ENCODE measurements at regions not wholly inside any gene's neighbourhood (a gene's known extent, or its start where the extent isn't known, plus 50 kb on each side); places are given as distances from the start of the nearest gene placed in this dataset.

GRCh38 chr3:153260681-153261080 lies 98.7 kb downstream of the RAP2B start:
- no CpG with 5 or more reads among the region's 1 CpG for WGBS (ENCODE audit: insufficient coverage)
- ATAC-seq (ENCODE audit: low read depth) (no peak), DNase-seq (no peak)
- Histone ChIP-seq H3K36me3 (replicated peaks in 1 of 2; ENCODE audit: control extremely low read depth in 1 of 2, control insufficient read depth in 1 of 2, extremely low read depth in 1 of 2, insufficient read depth in 2 of 2, low read length in 1 of 2) (no peaks in the 10 kb centered on the region), H3K4me1 (ENCODE audit: control insufficient read depth in 2 of 2, insufficient read depth in 2 of 2, low read length in 2 of 2) (no peaks in the 10 kb centered on the region), H3K4me2 (replicated peaks; ENCODE audit: low read depth, low read length, poor library complexity, severe bottlenecking) (no peak overlapping the region), H3K9ac (ENCODE audit: low read length) (no peak overlapping the region), H4K20me1 (ENCODE audit: control insufficient read depth, insufficient read depth, low read length, poor library complexity, severe bottlenecking) (no peaks in the 10 kb centered on the region), H3K9me3 (ENCODE audit: control extremely low read depth in 1 of 3, control insufficient read depth in 2 of 3, insufficient read depth in 1 of 3, low read length in 2 of 3) (no peaks in the 10 kb centered on the region), H3K27me3 (replicated peaks in 1 of 4; ENCODE audit: control extremely low read depth in 1 of 4, control insufficient read depth in 3 of 4, insufficient read depth in 4 of 4, low read length in 3 of 4) (no peaks in the 10 kb centered on the region), H2AFZ (ENCODE audit: insufficient read depth, low read depth, low read length, poor library complexity, severe bottlenecking) (no peak overlapping the region), H3K27ac (ENCODE audit: low read length in 2 of 2) (no peak overlapping the region), H3K79me2 (ENCODE audit: control insufficient read depth, insufficient read depth, low read length) (no peaks in the 10 kb centered on the region), H3K4me3 (ENCODE audit: control extremely low read depth in 1 of 5, extremely low read depth in 1 of 5, insufficient read depth in 1 of 5, low read depth in 2 of 5, low read length in 4 of 5) (no peak overlapping the region)
- Mint-ChIP-seq H3K4me3 (no peak overlapping the region), H3K9me3 (ENCODE audit: insufficient read depth) (peaks cover under 1% of the 10 kb centered on the region), H3K27me3 (peaks cover 4% of the 10 kb centered on the region), H3K4me1 (no peaks in the 10 kb centered on the region), H3K27ac (no peak overlapping the region)
- POLR2A ChIA-PET: no interaction called here
- intact Hi-C loops (cut with micrococcal nuclease): no loop called here
- CTCF ChIA-PET: no interaction called here
- TF ChIP-seq CTCF (IDR thresholded peaks at IDR 0.05): no peak
- TF ChIP-seq EZH2 (IDR thresholded peaks at IDR 0.05; ENCODE audit: borderline replicate concordance, insufficient read depth, low read depth, low read length, poor library complexity, severe bottlenecking): no peak

- H3K27ac ChIP-seq (ENCODE audit: low read length in 2 of 2): no peak overlapping the region
- no peak for TF ChIP-seq CTCF (IDR thresholded peaks at IDR 0.05)
- ATAC-seq (ENCODE audit: low read depth) (no peak), DNase-seq (no peak)
- H3K4me1 ChIP-seq (ENCODE audit: control insufficient read depth in 2 of 2, insufficient read depth in 2 of 2, low read length in 2 of 2): no peaks in the 10 kb centered on the region
- H2AFZ ChIP-seq (ENCODE audit: insufficient read depth, low read depth, low read length, poor library complexity, severe bottlenecking): no peak overlapping the region
- peaks cover 4% of the 10 kb centered on the region for H3K27me3 Mint-ChIP-seq
- no peak overlapping the region for H3K4me3 Mint-ChIP-seq
- ChIA-PET CTCF (no interaction called here), POLR2A (no interaction called here)
- no peak overlapping the region for H3K4me3 ChIP-seq (ENCODE audit: control extremely low read depth in 1 of 5, extremely low read depth in 1 of 5, insufficient read depth in 1 of 5, low read depth in 2 of 5, low read length in 4 of 5)
- H3K27me3 ChIP-seq (replicated peaks in 1 of 4; ENCODE audit: control extremely low read depth in 1 of 4, control insufficient read depth in 3 of 4, insufficient read depth in 4 of 4, low read length in 3 of 4): no peaks in the 10 kb centered on the region
- H3K9ac ChIP-seq (ENCODE audit: low read length): no peak overlapping the region
- H3K36me3 ChIP-seq (replicated peaks in 1 of 2; ENCODE audit: control extremely low read depth in 1 of 2, control insufficient read depth in 1 of 2, extremely low read depth in 1 of 2, insufficient read depth in 2 of 2, low read length in 1 of 2): no peaks in the 10 kb centered on the region
- H3K4me2 ChIP-seq (replicated peaks; ENCODE audit: low read depth, low read length, poor library complexity, severe bottlenecking): no peak overlapping the region
- H3K9me3 Mint-ChIP-seq (ENCODE audit: insufficient read depth): peaks cover 6% of the 10 kb centered on the region
- no peak overlapping the region for H3K27ac Mint-ChIP-seq
- no peaks in the 10 kb centered on the region for H3K4me1 Mint-ChIP-seq
- whole genome bisulfite sequencing (ENCODE audit: insufficient coverage): 100% methylated on average over 3 of the region's 4 CpGs
- H3K9me3 ChIP-seq (ENCODE audit: control extremely low read depth in 1 of 3, control insufficient read depth in 2 of 3, insufficient read depth in 1 of 3, low read length in 2 of 3): peaks cover 0 to 7% (median 0%) of the 10 kb centered on the region in 3 donors
- intact Hi-C loops (cut with micrococcal nuclease): no loop called here
- H3K79me2 ChIP-seq (ENCODE audit: control insufficient read depth, insufficient read depth, low read length): no peaks in the 10 kb centered on the region
- H4K20me1 ChIP-seq (ENCODE audit: control insufficient read depth, insufficient read depth, low read length, poor library complexity, severe bottlenecking): no peaks in the 10 kb centered on the region
Observed at GRCh38 chr3:153266619-153267018, 104.6 kb downstream of the RAP2B start.
